SU-DHL-6 (cell line): ENCODE measurements at regions not wholly inside any gene's neighbourhood (a gene's known extent, or its start where the extent isn't known, plus 50 kb on each side); places are given as distances from the start of the nearest gene placed in this dataset.

Source experiments
- CTCF ChIP-seq: fragments of 200-600 bp; sonication (generic); IDR thresholded peaks from one replicate; pipeline ENCODE4 v1.5.1; 2017; ENCODE audit warnings: antibody characterized with exemption, mild to moderate bottlenecking, low read length, moderate library complexity; ENCODE audit not compliant: insufficient read depth, poor library complexity, severe bottlenecking
- EZH2phosphoT487 ChIP-seq: fragments of 200-600 bp; sonication (generic), shearing (Covaris generic); conservative IDR thresholded peaks from 2 replicates; pipeline ENCODE4 v1.6.1; 2018; ENCODE audit warnings: mild to moderate bottlenecking, antibody characterized with exemption, low read length, moderate library complexity, mixed read lengths

GRCh38 chr7:108722561-108722960 lies 152.9 kb downstream of the DNAJB9 start:
- TF ChIP-seq CTCF (no peak), EZH2phosphoT487 (no peak)
